ENCODE measurements at regions not wholly inside any gene's neighbourhood (a gene's known extent, or its start where the extent isn't known, plus 50 kb on each side); places are given as distances from the start of the nearest gene placed in this dataset.

GRCh38 chr3:15976524-15976923 lies 178.7 kb upstream of the ANKRD28 start:
- TF ChIP-seq YY1 (IDR thresholded peaks at IDR 0.05; ENCODE audit: insufficient read depth, insufficient read length): no peak
- TF ChIP-seq SUZ12 (IDR thresholded peaks at IDR 0.05; ENCODE audit: extremely low read depth, insufficient read depth, insufficient read length): no peak
- TF ChIP-seq ZNF274 (IDR thresholded peaks at IDR 0.05; ENCODE audit: low read depth, low read length): no peak
